ENCODE measurements at regions not wholly inside any gene's neighbourhood (a gene's known extent, or its start where the extent isn't known, plus 50 kb on each side); places are given as distances from the start of the nearest gene placed in this dataset.

DNA sequence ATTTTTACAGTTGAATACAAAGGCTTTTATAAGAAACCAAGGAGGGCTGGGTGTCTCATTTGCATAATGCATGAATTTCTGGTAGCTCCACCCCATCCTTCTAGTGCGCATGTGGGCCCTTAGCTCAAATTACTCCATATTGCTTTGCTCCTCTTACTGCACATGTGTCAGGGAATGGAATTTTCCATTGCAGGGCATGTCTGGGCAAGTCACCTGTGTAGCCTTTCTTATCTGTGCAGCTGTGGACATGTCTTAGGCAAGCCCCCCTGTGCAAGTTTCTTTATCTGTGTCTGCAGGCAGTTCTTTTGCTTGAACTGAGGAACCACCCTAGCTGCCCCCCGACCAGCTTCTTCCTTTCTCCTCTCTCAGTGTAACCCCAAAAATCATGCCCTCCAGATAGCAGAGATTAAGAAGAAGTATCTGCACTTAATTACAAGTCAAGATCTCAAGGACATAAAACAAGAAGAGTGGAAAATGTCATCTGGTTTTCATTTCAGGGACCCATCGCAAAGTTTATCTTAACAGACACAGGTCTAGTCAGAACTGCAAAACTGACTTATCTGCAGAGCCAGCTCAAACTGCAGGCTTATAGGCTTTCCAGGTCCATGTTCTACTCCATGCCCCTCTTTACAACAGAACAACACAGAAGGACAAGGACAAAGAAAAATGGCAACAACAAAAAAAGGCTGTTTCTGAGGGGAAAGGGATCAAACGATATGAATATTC is 137.9 kb upstream of the HS3ST4 start:
- Histone ChIP-seq H4K5ac (ENCODE audit: insufficient read length, low read depth, low read length) (no peak overlapping the region), H2AK5ac (ENCODE audit: low read depth, low read length) (no peak overlapping the region), H4K20me1 (replicated peaks in 1 of 2; ENCODE audit: control insufficient read depth in 1 of 2, insufficient read depth in 2 of 2, low read length in 2 of 2) (no peaks in the 10 kb centered on the region), H3K56ac (replicated peaks; ENCODE audit: insufficient read length, low read depth, low read length) (no peak overlapping the region), H3K23ac (ENCODE audit: insufficient read length) (no peak overlapping the region), H2BK5ac (ENCODE audit: low read depth, low read length) (peak overlapping the region; percentile 64; the same call in 1 of the 2 replicates), H3K23me2 (ENCODE audit: low read depth, low read length) (no peaks in the 10 kb centered on the region), H2BK15ac (ENCODE audit: low read length) (no peak overlapping the region), H2BK12ac (ENCODE audit: low read depth, low read length) (no peak overlapping the region), H2BK20ac (ENCODE audit: low read length) (peak overlapping the region; percentile 72; the same call in 1 of the 2 replicates), H3K27ac (ENCODE audit: low read depth, low read length) (peak overlapping the region; percentile 18; the same call in 1 of the 2 replicates), H3K4me2 (ENCODE audit: insufficient read depth in 1 of 2, low read depth in 2 of 2, low read length in 2 of 2) (no peak overlapping the region), H3K4ac (replicated peaks; ENCODE audit: insufficient read length, low read depth, low read length) (no peak overlapping the region), H2BK120ac (replicated peaks; ENCODE audit: low read depth, low read length) (peak overlapping the region; percentile 57), H3K27me3 (replicated peaks in 1 of 4; ENCODE audit: control insufficient read depth in 3 of 4, extremely low read depth in 1 of 4, insufficient read depth in 3 of 4, low read length in 3 of 4) (no peaks in the 10 kb centered on the region), H3K36me3 (ENCODE audit: control insufficient read depth in 2 of 4, insufficient read depth in 4 of 4, low read length in 3 of 4) (no peaks in the 10 kb centered on the region), H2AFZ (ENCODE audit: low read length) (peak overlapping the region; percentile 72), H4K8ac (ENCODE audit: extremely low read depth, insufficient read depth, low read length) (no peak overlapping the region), H3K14ac (ENCODE audit: insufficient read length) (no peak overlapping the region), H3K79me2 (ENCODE audit: control insufficient read depth in 1 of 2, insufficient read depth in 2 of 2, low read length in 2 of 2) (no peaks in the 10 kb centered on the region), H3K9ac (replicated peaks in 1 of 4; ENCODE audit: extremely low read depth in 1 of 4, low read depth in 3 of 4, low read length in 3 of 4) (0 out of 7 replicates have a peak overlapping the region, but pooled peaks of 1 of the 4 experiments have one; percentile 3), H3K4me3 (ENCODE audit: extremely low read depth in 1 of 4, insufficient read depth in 2 of 4, low read depth in 3 of 4, low read length in 4 of 4) (no peak overlapping the region), H3K18ac (ENCODE audit: extremely low read depth, low read length) (no peak overlapping the region), H4K91ac (replicated peaks; ENCODE audit: insufficient read length, low read length) (peak overlapping the region; percentile 79), H3K4me1 (replicated peaks in 1 of 4; ENCODE audit: control insufficient read depth in 3 of 4, insufficient read depth in 4 of 4, low read length in 3 of 4) (no peaks in the 10 kb centered on the region; a peak in 1 of 7 replicates), H3K9me3 (ENCODE audit: insufficient read depth in 2 of 2, low read depth in 1 of 2, low read length in 1 of 2) (no peaks in the 10 kb centered on the region), H3K79me1 (ENCODE audit: low read depth, low read length) (no peaks in the 10 kb centered on the region)
- DNase-seq (ENCODE audit: low read depth in 1 of 2, low spot score in 2 of 2): no peak
- TF ChIP-seq BRCA1 (IDR thresholded peaks at IDR 0.05; ENCODE audit: low read depth, low read length): no peak
- no peak for TF ChIP-seq CREB1 (IDR thresholded peaks at IDR 0.05)
- TF ChIP-seq ASH2L (IDR thresholded peaks at IDR 0.05; ENCODE audit: low read length): no peak
- TF ChIP-seq SP4 (IDR thresholded peaks at IDR 0.05; ENCODE audit: low read length): no peak
- 94% methylated on average over 4 of the region's 4 CpGs; no CpG with 5 or more reads in 1 of the 2 experiments for WGBS, 2 experiments (ENCODE audit: extremely low coverage in 1 of 2, insufficient coverage in 1 of 2, insufficient read length in 1 of 2, insufficient replicate concordance in 2 of 2, low coverage in 1 of 2, low lambda C conversion rate in 2 of 2, missing lambda C conversion rate in 1 of 2)
- no peak for FAIRE-seq
- ChIA-PET CTCF (ENCODE audit: partially characterized antibody) (interaction anchor here (0.7 kb wide), 1 partner anchor 31 kb away, joined by 3 read pairs; no protein-coding TSS in a partner anchor), POLR2A (ENCODE audit: partially characterized antibody) (no interaction called here)

Data from H1 (cell line).